ENCODE measurements at regions not wholly inside any gene's neighbourhood (a gene's known extent, or its start where the extent isn't known, plus 50 kb on each side); places are given as distances from the start of the nearest gene placed in this dataset.
"Not testable (repeated sequence)": the region's sequence is repeated elsewhere in the genome, so short reads cannot be mapped to it uniquely, and the experiment has no call there.

- H3K27ac ChIP-seq (ENCODE audit: low read depth, low read length); H3F3A ChIP-seq (ENCODE audit: control insufficient read depth, insufficient read depth); H3K36me3 ChIP-seq (ENCODE audit: control insufficient read depth, low read length); H3K79me2 ChIP-seq (ENCODE audit: control insufficient read depth, low read length); H3K27me3 ChIP-seq (ENCODE audit: control insufficient read depth, low read length); H3K4me1 ChIP-seq (ENCODE audit: control insufficient read depth, low read length); H3K4me3 ChIP-seq (ENCODE audit: low read length); H3K9me2 ChIP-seq (replicated peaks; ENCODE audit: control insufficient read depth, low read length); H4K20me1 ChIP-seq (ENCODE audit: control insufficient read depth, insufficient read depth, low read depth, low read length); H3K9me3 ChIP-seq (ENCODE audit: control insufficient read depth, insufficient read depth, low read length); H3K4me2 ChIP-seq (ENCODE audit: low read length): not testable (repeated sequence)
Observed at GRCh38 chr9:108031221-108031620, 541.7 kb upstream of the KLF4 start.

- not testable (repeated sequence) for H3K9me2 ChIP-seq (replicated peaks; ENCODE audit: control insufficient read depth, low read length); H3K36me3 ChIP-seq (ENCODE audit: control insufficient read depth, low read length); H3K4me2 ChIP-seq (ENCODE audit: low read length); H3K27me3 ChIP-seq (ENCODE audit: control insufficient read depth, low read length); H3F3A ChIP-seq (ENCODE audit: control insufficient read depth, insufficient read depth); H3K9me3 ChIP-seq (ENCODE audit: control insufficient read depth, insufficient read depth, low read length); H4K20me1 ChIP-seq (ENCODE audit: control insufficient read depth, insufficient read depth, low read depth, low read length); H3K4me1 ChIP-seq (ENCODE audit: control insufficient read depth, low read length); H3K27ac ChIP-seq (ENCODE audit: low read depth, low read length); H3K79me2 ChIP-seq (ENCODE audit: control insufficient read depth, low read length); H3K4me3 ChIP-seq (ENCODE audit: low read length)
Observed at GRCh38 chr9:108026718-108027117, 537.1 kb upstream of the KLF4 start.

- Histone ChIP-seq H3K27ac (ENCODE audit: low read depth, low read length) (no peak overlapping the region), H3K9me3 (ENCODE audit: control insufficient read depth, insufficient read depth, low read length) (no peaks in the 10 kb centered on the region), H3K36me3 (ENCODE audit: control insufficient read depth, low read length) (no peaks in the 10 kb centered on the region), H3K27me3 (ENCODE audit: control insufficient read depth, low read length) (no peaks in the 10 kb centered on the region), H3K9me2 (replicated peaks; ENCODE audit: control insufficient read depth, low read length) (no peaks in the 10 kb centered on the region), H3F3A (ENCODE audit: control insufficient read depth, insufficient read depth) (no peaks in the 10 kb centered on the region), H4K20me1 (ENCODE audit: control insufficient read depth, insufficient read depth, low read depth, low read length) (no peaks in the 10 kb centered on the region), H3K4me3 (ENCODE audit: low read length) (no peak overlapping the region), H3K4me2 (ENCODE audit: low read length) (no peak overlapping the region), H3K79me2 (ENCODE audit: control insufficient read depth, low read length) (no peaks in the 10 kb centered on the region), H3K4me1 (ENCODE audit: control insufficient read depth, low read length) (no peaks in the 10 kb centered on the region)
- TF ChIP-seq EZH2phosphoT487 (IDR thresholded peaks at IDR 0.05; ENCODE audit: borderline replicate concordance, low read length): no peak
- TF ChIP-seq, protein P1, sequence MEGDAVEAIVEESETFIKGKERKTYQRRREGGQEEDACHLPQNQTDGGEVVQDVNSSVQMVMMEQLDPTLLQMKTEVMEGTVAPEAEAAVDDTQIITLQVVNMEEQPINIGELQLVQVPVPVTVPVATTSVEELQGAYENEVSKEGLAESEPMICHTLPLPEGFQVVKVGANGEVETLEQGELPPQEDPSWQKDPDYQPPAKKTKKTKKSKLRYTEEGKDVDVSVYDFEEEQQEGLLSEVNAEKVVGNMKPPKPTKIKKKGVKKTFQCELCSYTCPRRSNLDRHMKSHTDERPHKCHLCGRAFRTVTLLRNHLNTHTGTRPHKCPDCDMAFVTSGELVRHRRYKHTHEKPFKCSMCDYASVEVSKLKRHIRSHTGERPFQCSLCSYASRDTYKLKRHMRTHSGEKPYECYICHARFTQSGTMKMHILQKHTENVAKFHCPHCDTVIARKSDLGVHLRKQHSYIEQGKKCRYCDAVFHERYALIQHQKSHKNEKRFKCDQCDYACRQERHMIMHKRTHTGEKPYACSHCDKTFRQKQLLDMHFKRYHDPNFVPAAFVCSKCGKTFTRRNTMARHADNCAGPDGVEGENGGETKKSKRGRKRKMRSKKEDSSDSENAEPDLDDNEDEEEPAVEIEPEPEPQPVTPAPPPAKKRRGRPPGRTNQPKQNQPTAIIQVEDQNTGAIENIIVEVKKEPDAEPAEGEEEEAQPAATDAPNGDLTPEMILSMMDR (IDR thresholded peaks at IDR 0.05; ENCODE audit: low read depth, low read length, poor library complexity, severe bottlenecking): no peak
Observed at GRCh38 chr9:108024604-108025003, 535.0 kb upstream of the KLF4 start.

- Histone ChIP-seq H4K20me1 (ENCODE audit: control insufficient read depth, insufficient read depth, low read depth, low read length) (no peaks in the 10 kb centered on the region), H3K79me2 (ENCODE audit: control insufficient read depth, low read length) (no peaks in the 10 kb centered on the region), H3K4me3 (ENCODE audit: low read length) (no peak overlapping the region), H3K27ac (ENCODE audit: low read depth, low read length) (no peak overlapping the region), H3K9me3 (ENCODE audit: control insufficient read depth, insufficient read depth, low read length) (no peaks in the 10 kb centered on the region), H3F3A (ENCODE audit: control insufficient read depth, insufficient read depth) (no peaks in the 10 kb centered on the region), H3K4me2 (ENCODE audit: low read length) (no peak overlapping the region), H3K36me3 (ENCODE audit: control insufficient read depth, low read length) (no peaks in the 10 kb centered on the region), H3K9me2 (replicated peaks; ENCODE audit: control insufficient read depth, low read length) (no peaks in the 10 kb centered on the region), H3K27me3 (ENCODE audit: control insufficient read depth, low read length) (no peaks in the 10 kb centered on the region), H3K4me1 (ENCODE audit: control insufficient read depth, low read length) (no peaks in the 10 kb centered on the region)
- TF ChIP-seq EZH2phosphoT487 (IDR thresholded peaks at IDR 0.05; ENCODE audit: borderline replicate concordance, low read length): no peak
- TF ChIP-seq, protein P1 (IDR thresholded peaks at IDR 0.05; ENCODE audit: low read depth, low read length, poor library complexity, severe bottlenecking): no peak
Observed at GRCh38 chr9:108022246-108022935, 532.8 kb upstream of the KLF4 start.
